NK-92 treated with Interleukin-12 subunit alpha and Interleukin-12 subunit beta, amount 100 ng/mL, for 24 hours (cell line): ENCODE measurements at regions not wholly inside any gene's neighbourhood (a gene's known extent, or its start where the extent isn't known, plus 50 kb on each side); places are given as distances from the start of the nearest gene placed in this dataset.
"Not testable (repeated sequence)": the region's sequence is repeated elsewhere in the genome, so short reads cannot be mapped to it uniquely, and the experiment has no call there.

Experiments used
- DNase-seq: peaks from one replicate; lab custom pipeline; 2025; lab: John Stamatoyannopoulos, UW

DNA sequence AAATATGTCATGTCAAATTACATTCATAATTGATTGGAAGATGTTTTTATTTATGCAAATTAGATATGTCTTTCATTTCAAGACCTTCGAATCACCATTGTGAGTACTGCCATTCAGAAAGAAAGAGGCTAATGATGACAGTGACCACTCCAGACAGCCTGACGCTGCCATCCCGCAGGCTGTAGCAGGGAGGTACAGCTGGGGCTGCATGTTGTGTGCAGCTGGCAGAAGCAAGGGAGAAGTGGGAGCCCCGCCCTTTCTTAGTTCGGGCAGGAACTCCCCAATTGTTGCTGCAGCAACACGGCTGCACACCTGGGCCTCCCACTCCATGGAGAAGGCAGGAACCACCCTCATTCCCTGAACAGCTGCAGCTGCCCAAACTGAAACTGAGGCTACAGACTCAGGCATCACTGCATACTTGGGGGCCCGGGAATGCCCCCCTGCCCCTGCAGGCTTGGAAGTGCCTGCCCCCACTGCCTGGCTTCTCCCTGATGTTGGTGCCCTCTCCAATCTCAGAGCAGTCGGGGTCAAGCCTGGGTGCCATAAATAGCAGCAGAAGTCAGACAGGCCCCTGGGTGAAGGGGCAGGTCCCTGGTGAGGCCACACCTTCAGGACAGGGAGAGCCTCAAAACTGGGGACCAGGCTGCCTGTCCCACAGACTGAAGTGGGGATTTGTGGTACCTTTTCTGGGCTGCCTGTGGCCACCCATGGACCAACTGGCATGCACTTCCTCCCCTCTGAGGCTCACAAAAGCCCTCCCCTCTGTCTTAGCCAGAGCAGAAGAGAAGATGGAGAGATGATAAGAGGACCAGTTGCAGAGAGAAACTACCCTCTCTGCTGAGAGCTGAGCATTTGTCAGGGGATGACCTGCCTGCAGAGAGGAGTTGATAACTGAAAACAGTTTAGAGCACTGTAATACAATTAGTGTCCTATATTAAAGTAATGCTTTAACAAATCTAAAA lies 964.6 kb downstream of the SI start:
- DNase-seq = no peak

DNA sequence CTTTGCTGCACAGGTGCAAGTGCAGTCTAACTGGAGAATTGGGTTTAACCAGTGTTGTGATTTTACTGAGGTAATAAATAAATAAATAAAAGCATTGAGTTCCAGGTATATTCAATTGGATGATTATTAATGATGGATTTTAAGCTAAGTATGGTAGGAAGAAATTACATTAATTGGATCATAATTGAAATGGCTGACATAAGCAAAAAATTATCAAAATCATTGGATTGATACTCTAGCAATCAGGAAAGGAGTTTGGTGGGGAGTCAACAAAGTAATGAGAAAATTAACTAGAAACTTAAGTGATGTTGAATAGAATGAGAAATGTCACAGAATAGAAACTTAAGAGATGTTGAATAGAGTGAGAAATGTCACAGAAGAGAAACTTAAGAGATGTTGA lies 981.9 kb downstream of the SI start:
- DNase-seq = no peak

DNA sequence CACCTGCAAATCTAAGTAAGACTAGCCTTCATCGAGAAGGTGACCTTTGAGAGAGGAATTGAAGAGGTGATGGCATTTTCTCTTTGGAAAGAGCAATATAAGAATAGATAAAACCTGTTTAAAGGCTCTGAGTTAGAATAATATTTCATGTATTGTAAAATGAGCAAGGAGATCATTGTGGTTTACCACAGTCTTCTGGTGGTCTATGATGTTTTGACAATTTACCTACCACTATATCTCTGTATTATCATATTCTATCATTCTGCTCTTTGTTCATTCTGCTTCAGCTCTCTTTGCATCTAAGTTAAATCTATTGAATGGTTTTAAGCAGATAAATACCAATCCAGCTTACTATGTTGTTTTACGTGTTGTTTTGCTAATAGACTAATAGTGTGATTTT lies 982.3 kb downstream of the SI start:
- DNase-seq = no peak

DNA sequence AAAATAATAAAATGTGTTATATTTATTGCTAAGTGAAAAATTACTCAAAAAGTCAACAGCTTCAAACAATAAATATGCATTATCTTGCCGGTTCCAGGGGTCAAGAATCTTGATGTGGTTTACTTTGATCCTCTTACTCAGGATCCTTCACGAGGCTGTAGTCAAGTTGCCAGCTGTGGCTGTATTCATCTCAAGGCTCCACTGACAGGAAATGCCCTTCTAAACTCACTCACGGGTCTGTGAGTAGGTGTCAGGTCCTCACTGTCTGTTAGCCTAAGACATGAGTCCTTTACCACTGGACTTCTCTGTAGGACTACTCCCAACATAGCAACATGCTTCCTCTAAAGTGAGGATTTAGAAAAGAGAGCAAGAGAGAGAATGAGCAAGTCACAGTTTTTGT lies 983.0 kb downstream of the SI start:
- no peak for DNase-seq

DNA sequence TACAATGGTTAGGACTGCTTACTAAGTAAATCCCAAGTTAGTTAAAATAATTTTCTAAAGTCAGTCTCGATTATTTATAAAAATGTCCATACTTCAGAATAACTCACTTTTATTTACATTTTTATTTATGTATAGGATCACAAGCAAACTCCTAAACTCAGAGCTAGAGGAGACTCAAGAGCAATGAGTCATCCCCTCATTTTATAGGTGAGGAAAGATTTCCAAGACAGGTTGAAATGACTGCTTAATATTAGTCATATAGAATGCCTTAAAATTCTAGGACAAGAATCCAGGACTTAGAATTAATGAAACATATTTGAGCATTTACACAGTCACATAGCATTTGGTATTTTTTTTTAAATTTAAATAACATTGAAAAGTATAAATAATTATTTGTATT lies 983.8 kb downstream of the SI start:
- no peak for DNase-seq

DNA sequence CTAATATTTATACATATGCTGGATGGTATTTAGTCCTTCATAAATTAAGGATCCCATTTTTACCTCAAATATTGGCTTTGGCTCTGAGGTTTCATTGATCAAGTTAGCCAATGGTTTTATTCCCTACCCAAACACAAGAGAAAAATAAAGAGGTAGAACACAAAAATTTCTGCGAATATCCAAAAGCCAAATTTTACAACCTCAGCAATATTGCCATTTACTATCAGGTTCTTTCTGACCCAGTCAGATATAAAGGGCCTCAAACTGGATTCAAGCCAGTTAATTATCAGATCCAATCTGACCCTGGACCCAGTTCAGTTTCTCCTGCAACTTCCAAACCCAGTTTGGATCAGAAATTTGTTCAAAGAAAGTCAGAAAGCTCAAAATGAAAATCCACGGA lies 998.1 kb downstream of the SI start:
- no peak for DNase-seq

DNA sequence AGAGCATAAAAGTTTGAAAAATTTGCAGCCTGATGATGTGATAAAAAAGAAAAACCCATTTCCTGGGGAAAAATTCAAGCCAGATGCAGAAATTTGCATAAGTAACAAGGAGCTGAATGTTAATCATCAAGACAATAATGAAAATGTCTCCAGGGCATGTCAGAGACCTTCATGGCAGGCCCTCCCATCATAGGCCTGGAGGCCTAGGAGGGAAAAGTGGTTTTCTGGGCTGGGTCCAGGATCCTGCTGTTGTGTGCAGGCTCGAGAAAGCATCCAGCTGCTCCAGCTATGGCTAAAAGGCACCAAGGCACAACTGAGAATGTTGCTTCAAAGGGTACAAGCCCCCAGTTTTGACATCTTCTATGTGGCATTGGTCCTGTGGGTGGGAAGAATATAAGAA lies 1014.0 kb downstream of the SI start:
- DNase-seq = no peak

DNA sequence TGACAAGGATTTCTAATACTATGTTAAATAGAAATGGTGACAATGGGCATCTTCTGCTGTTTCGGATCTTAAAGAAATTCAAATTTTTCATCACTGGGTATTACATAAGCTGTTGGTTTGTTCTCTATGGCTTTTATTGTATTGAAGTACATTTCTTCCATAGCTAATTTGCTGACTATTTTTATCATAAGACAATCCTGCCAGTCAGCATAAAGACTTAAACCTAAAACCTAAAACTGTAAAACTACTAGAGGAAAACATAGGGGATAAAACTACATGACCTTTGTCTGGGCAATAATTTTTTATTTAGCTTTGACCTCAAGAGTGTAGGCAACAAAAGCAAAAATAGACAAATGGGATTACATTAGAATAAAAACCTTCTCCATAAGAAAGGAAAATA lies 1017.4 kb downstream of the SI start:
- no peak for DNase-seq

DNA sequence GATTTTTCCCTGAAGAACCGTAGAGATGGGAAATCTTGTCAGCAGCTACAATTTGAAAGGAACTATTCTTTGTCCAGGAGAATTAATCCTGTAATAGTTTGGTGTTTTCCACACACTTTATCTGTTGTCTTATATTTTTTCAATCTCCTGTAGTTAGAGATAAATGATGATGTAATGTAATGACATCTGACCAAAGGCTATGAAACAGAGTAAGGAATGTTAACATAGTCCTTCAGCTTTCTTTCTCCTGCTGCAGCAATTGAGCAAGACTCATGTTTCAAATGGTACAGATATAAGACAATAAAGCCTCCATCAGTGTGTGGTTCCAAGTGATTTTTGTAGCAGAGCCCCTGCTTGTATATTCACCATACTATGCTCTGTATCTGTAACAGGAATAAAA lies 1028.4 kb downstream of the SI start:
- no peak for DNase-seq

DNA sequence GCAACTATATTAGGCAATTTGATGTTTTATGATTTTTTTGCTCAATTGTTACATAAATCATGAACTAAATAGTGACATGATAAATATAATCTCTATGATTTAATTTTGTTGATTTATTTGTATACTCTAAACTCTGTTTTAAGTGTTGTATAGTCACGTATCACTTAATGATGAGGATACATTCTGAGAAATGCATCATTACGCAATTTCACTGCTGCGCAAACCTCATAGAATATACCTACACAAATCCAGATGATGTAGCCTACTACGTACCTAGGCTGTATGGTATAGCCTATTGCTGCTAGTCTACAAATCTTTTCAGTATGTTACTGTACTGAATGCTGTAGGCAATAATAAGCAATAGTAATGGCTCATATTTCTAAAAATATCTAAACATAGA lies 1029.8 kb downstream of the SI start:
- no peak for DNase-seq

DNA sequence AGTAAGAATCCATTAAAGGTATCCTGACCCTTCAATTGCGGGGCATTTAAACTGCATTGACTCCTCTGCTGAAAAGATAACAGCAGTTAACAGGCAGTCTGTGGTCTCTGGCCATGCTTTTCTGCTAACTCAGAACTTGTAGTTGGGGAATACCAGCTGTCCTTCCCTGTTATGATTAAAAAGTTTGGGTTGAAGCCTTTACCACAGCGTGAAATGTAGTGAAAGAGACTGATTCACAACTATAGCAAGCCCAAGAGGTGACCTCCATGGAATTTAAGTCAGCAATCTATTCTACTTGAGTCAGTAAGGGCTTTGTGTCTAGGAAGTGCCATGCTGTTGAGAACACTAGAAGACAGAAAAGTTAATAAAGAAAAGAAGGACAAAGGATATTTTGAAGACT lies 1037.3 kb downstream of the SI start:
- no peak for DNase-seq

DNA sequence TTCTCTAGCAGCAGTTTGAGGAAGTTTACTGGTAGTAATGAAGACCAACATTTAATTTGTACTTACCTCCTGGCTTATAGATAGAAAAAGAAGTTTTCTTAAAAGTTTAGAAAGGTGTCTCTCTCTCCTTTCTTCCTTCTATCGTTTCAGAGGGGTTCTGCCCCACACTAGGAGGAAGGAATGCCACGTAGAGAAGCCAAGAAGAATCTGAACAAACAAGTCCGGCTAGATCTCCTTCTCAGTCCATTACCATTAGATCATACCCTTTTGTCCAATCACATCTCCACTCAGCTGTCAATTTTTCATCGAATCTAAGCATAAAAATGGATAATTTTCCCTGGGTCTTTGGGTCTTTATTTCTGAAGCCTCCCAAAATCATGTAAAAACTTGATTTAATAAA lies 1048.1 kb downstream of the SI start:
- DNase-seq = no peak

DNA sequence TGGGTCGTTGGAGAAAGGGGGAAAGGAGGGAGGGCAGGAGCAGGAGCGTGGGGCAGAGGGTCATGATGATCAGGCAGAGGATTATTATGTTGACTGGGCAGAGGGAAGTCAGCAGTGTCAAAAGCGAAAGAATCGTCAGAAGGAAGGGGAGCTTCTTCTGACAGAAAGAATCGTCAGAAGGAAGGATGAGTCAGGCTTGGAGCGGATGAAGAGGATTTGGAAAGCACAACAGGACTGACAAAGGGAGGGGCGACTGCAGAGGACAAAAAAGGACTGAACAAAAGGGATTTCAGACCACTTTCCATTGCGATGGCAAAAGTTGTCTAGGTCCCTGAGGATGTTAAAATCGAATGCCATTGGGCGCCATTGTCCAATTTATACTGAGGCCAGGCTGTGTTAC lies 1053.5 kb downstream of the SI start:
- no peak for DNase-seq

DNA sequence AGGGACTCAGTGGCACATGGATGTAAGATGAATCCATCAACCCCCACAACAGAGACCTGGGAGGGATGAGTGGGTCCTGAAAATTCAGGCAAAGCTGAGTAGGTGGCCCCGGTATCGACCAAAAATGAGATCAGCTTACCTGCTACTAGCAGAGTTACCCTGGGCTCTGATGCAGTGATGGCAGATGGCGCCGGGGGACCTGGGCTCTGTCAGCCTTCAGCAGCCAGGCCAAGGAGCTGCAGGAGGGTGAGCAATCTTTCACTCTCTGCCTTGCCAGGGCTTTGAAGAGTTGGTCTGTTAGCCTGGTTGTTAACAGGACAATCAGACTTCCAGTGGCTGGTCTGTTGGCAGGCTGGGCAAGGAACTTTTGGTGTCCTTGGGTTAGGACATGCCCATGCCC lies 1054.8 kb downstream of the SI start:
- DNase-seq = no peak

DNA sequence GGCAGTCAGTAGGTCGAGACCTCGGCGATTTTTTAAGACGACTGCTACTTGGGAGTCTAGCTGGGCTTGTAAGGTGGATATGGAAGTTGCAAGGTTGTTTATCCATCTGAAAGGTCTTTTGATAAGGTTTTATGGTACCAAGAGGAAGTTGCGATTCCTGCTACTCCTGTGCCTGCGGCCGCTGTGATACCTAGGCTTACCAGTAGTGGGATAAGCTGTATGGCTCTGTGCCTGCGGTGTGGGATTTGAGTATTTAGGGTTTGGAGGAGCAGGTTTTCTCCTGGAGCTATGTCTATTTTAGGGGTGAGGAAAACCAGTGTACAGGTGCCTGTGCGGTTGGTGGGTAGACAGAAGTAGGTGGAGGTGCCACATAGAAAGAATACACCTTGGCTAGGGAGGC lies 1059.8 kb downstream of the SI start:
- DNase-seq = no peak

DNA sequence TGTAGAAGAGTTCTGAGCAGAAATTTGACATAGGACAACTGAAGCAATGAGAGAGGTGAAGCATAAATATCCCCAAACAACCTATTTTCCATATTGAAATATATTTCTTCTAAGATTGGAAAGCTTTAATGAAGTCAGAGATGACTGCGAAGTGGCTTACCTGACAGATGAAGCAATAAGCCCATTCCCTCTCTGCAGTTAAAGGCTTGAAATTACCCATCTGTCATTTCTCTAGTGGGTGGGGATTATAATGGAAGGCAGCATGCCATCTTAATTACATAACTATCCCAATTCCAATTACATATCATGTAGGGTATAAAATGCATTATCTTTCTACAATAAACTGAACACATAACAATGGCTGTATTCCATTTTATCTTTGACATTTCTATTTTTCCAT lies 1070.5 kb downstream of the SI start:
- DNase-seq = no peak

DNA sequence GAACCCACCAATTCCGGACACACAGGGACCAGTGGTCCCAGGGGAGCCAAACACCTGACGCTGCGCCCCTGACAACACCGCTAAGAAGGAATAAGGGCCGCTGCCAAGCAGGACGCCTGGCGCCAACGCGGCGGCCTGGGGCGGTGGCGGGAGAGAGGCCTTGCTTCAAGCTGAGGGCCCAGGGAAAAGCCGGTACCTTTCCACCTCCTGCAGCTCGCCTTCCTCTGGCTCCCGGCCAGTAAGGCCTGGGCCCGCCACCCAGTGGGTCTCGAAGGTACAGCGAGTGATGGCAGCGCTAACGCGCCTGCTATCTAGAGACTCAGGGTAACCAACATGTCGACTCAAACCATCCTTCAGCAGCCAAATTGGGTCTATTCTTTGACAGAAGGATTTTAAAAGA lies 1074.1 kb downstream of the SI start:
- no peak for DNase-seq

DNA sequence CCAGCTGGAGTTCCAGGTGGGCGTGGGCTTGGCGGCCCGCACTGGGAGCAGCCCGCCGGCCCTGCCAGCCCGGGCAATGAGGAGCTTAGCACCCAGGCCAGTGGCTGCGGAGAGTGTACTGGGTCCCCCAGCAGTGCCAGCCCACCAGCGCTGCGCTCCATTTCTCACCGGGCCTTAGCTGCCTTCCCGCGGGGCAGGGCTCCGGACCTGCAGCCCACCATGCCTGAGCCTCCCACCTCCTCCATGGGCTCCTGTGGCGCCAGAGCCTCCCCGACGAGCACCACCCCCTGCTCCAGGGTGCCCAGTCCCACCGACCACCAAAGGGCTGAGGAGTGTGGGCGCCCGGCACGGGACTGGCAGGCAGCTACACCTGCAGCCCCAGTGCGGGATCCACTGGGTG lies 1075.3 kb downstream of the SI start:
- DNase-seq = not testable (repeated sequence)

DNA sequence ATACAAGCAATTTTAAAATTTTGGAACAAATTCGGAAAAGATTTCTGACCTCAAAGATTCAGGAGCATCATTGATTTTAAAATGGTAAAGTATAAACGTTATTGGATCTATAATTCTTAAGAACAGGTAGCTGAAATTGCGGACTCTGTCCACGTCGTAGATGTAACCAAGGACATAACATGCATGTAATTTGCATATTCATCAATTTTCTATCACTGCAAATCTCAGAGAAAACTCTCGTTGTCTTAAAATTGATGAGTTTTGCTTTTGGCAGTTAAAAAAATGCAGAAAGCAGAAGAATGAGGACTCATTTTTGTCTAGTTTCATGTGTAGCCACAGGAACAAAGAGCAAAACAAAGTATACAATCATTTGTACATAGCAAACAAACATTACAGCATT lies 1094.4 kb downstream of the SI start:
- DNase-seq = no peak

DNA sequence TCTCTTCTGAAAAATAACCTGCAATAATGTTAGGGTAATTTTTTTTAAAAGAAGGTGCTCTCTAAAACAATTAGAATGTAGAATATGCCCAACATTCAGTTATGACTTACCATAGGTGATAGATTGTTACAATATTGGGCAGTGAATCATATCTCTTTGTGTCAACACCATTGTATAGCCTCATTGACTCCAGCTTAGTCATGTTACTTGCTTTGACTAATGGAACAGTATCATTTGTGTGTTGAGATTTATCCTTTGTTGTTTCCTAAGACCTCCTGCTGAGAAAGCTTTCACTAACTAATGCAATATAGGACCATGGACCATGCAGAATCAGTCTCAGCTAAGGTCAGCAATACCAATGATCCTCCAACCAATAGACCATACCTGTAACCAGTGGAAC lies 1106.4 kb downstream of the SI start:
- no peak for DNase-seq

DNA sequence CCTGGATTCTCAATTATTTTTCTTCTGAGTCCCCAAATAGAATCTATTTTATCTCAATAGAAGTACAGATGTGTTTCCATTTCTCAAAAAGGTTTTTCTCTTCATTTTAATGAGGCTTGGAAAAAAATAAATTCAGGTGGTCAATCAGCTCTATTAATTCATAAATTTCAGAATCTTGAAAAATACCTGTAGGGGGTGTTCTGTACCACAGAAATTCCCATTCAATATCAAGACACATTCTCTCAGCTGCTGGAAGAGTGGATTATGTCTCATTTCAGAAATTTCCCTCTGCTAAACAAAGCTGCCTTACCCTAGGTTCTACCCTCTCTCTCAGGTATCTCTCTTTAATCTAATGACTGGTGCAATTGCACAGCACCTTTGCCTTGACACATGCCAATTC lies 1121.2 kb downstream of the SI start:
- no peak for DNase-seq

DNA sequence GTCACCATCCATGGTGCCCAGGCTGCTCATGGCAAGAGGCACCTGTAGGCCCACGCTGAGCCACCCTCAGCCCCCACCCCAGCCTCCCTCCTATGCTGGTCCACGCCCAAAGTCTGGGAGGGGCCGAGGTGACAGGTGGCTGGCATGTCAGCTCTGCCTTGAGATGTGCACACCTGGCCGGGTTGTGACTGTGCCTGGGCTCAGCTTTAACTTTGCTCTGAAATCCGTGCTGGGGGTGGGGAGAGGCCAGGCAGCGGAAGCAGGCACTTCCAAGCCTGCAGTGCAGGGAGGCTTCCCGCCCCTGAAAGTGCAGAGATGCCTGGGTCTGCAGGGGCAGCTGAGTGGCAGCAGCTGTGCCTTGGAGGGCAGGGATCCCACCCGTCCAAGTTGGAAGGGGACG lies 1124.8 kb downstream of the SI start:
- DNase-seq = no peak

DNA sequence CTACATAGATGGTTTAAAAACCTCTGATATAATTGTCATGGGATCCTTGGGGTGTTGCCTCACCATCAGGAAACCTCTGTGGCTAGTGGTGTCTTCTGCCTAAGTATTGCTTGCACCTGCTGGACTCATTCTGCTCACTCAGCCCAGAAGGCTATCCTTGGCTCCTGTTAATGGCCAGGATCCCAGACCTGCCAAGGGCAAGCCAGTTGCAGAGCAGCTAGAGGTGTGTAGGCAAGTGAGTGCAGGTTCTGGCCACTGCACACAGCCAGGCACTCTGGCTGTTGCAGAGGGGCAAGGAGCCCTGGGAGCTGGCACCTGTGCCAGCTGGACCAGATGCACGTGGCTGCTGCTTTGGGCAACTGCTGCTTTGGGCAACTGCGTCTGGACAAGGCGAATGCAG lies 1125.8 kb downstream of the SI start:
- DNase-seq = no peak

DNA sequence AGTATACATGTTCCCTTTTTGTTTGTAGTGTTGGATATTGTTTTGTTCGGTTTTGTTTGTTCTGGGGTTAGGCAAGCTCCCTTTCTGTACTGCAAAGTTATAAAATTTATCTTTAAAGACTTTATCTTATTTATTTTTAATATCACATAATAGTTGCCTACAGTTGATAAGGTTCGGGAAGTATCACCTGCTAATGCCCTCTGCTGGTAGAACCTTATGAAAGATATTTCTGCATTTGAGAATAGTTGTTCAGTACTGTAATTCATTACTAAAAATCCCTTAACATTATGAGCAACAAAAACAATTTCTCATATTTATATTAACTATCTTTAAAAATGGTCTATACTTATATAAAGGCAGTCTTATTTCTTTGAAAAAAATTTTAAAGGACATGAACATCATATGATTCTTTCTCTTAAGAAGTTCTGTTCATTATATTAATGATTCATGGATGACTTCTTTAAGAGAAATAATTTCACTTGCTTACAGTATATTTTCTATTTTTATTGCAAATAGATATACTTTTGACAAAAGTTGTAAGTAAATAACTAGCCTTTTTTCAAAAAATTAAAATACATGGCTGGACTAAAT lies 1126.8 kb downstream of the SI start:
- no peak for DNase-seq
